H1 (cell line): ENCODE measurements at regions not wholly inside any gene's neighbourhood (a gene's known extent, or its start where the extent isn't known, plus 50 kb on each side); places are given as distances from the start of the nearest gene placed in this dataset.

Source experiments
- RAD21 ChIP-seq, 2 experiments: IDR thresholded peaks in 1 of 2; conservative IDR thresholded peaks in 1 of 2; 2 replicates each; pipeline ENCODE4 v1.6.1; 2011; ENCODE audit warnings: low read depth in 2 of 2, low read length in 2 of 2, improper control_type of control experiment in 1 of 2, inconsistent platforms in 1 of 2, mild to moderate bottlenecking in 1 of 2, moderate library complexity in 1 of 2
- SIN3A ChIP-seq, 2 experiments: IDR thresholded peaks in 1 of 2; conservative IDR thresholded peaks in 1 of 2; 2 replicates each; pipeline ENCODE4 v1.6.1; 2011 to 2012; ENCODE audit warnings: low read length in 2 of 2, improper control_type of control experiment in 1 of 2, low read depth in 1 of 2, mild to moderate bottlenecking in 1 of 2

DNA sequence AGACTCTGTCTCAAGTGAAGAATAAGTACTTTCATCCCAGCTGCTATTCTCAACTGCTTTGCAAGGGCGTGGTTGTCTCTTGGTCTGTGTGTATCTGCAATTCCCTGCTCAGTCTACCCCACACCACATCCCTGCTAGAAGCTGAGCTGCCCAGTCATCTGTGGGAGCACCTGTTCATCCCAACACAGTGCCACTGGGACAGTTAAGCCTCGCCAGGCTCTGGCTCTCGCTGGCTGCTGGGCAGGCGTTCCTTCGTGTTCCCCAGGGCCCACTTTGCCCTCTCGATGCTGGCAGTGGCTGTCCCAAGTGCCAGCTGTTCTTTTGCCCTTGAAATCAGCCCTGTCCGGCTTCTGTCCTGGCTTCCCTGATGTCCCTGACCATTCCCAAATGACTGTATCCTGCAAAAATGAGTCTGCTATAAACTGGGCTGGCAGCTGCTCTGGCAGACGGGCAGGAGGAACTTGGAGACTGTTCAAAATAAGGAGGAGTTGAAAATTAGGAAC lies 91.6 kb upstream of the KLHL25 start:
- TF ChIP-seq SIN3A (conservative IDR thresholded peaks at IDR 0.05 in 1 of 2, IDR thresholded peaks at IDR 0.05 in 1 of 2; ENCODE audit: low read depth in 1 of 2, low read length in 2 of 2) (no peak), RAD21 (IDR thresholded peaks at IDR 0.05 in 1 of 2, conservative IDR thresholded peaks at IDR 0.05 in 1 of 2; ENCODE audit: low read depth in 2 of 2, low read length in 2 of 2) (no peak)
